ENCODE measurements at regions not wholly inside any gene's neighbourhood (a gene's known extent, or its start where the extent isn't known, plus 50 kb on each side); places are given as distances from the start of the nearest gene placed in this dataset.

GRCh38 chr21:36554411-36555157 is 74.7 kb upstream of the CLDN14 start:
- intact Hi-C loops (cut with micrococcal nuclease), result no loop called here

- intact Hi-C loops (cut with micrococcal nuclease), result no loop called here
Observed at GRCh38 chr21:36555199-36555800, 75.4 kb upstream of the CLDN14 start.

DNA sequence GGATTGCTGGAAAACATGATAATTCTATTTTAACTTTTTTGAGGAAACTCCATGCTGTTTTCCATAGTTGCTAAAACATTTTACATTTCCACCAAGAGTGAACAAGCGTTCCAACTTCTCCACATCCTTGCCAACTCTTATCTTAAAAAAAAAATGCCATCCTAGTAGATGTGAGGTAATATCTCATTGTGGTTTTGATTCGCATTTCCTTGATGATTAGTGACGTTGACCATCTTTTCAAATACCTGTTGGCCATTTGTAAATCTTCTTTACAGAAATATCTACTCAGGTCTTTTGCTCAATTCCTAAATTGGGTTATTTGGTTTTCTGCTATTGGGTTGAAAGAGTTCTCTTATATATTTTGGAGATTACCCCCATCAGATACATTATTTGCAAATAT is 77.4 kb upstream of the CLDN14 start:
- intact Hi-C loops (cut with micrococcal nuclease), result no loop called here

- intact Hi-C loops (cut with micrococcal nuclease), result no loop called here
Observed at GRCh38 chr21:36560933-36561575, 81.1 kb upstream of the CLDN14 start.

- intact Hi-C loops (cut with micrococcal nuclease), result no loop called here
Observed at GRCh38 chr21:36563341-36563926, 83.5 kb upstream of the CLDN14 start.

DNA sequence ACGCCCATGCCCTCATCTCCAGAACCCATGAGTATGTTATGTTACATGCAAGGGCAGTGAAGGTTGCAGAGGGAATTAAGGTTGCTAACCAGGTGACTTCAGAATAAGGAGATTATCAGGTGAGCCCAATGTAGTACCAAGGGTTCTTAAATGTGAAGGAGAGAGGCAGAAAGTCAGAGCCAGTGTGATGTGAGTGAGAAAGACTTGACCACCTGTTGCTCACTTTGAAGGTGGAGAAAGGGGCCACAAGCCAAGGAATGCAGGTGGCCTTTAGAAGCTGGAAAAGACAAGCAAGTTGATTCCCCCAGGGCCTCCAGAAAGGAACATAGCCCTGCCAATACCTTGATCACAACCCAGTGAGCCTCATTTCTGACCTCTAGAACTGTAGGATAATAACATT is 84.7 kb upstream of the CLDN14 start:
- intact Hi-C loops (cut with micrococcal nuclease), result no loop called here

GRCh38 chr21:36565540-36565939 is 85.6 kb upstream of the CLDN14 start:
- intact Hi-C loops (cut with micrococcal nuclease), result no loop called here

- intact Hi-C loops (cut with micrococcal nuclease), result no loop called here
Observed at GRCh38 chr21:36566644-36567043, 86.7 kb upstream of the CLDN14 start.

GRCh38 chr21:36567216-36567885 is 87.4 kb upstream of the CLDN14 start:
- intact Hi-C loops (cut with micrococcal nuclease), result no loop called here

GRCh38 chr21:36569511-36569910 is 89.6 kb upstream of the CLDN14 start:
- intact Hi-C loops (cut with micrococcal nuclease), result no loop called here

DNA sequence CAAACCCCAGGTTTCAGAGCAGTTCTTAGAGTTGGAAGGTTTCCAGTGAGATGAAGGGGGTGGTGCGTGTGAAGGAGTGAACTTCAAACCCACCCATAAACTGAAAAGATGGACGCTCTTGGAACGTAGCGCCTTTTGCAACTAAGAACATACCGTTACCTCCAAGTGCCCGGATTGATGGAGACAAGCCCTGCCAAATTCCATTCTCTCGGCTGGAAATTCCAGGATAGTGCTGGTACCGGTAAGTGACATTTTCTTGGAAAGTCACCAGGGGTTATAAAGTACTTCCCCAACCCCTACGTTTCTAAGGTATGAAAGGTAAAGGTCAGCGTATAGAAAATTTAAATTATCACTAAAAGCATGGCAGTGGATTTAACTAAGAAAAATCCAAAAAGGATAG is 91.6 kb upstream of the CLDN14 start:
- intact Hi-C loops (cut with micrococcal nuclease), result no loop called here

- intact Hi-C loops (cut with micrococcal nuclease), result no loop called here
Observed at GRCh38 chr21:36572039-36572438, 92.1 kb upstream of the CLDN14 start.

- intact Hi-C loops (cut with micrococcal nuclease), result no loop called here
Observed at GRCh38 chr21:36575306-36575705, 95.4 kb upstream of the CLDN14 start.

DNA sequence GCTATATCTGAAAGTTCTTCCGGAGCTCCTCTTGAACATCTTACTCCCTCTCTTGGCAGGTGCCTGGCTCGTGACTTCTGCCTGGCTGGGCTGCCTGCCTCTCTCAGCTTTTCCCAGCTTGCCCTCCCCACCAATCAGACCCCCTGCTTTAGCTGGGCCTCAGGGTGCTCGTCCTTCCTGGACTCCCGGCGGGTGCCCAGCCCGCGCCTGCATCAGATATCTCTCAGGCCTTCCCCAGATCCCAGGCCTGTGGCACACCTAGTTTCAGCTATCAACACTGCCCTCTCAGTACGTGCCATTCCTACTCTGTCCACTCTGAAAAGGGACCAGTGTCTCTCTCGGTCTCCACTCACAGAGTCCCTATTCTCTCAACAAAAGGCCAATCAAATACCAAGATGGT is 96.5 kb upstream of the CLDN14 start:
- intact Hi-C loops (cut with micrococcal nuclease), result no loop called here

GRCh38 chr21:36579898-36580297 is 100.0 kb upstream of the CLDN14 start:
- intact Hi-C loops (cut with micrococcal nuclease), result no loop called here

- intact Hi-C loops (cut with micrococcal nuclease), result no loop called here
Observed at GRCh38 chr21:36582271-36582670, 102.3 kb upstream of the CLDN14 start.

GRCh38 chr21:36583591-36583990 is 103.7 kb upstream of the CLDN14 start:
- intact Hi-C loops (cut with micrococcal nuclease), result no loop called here

DNA sequence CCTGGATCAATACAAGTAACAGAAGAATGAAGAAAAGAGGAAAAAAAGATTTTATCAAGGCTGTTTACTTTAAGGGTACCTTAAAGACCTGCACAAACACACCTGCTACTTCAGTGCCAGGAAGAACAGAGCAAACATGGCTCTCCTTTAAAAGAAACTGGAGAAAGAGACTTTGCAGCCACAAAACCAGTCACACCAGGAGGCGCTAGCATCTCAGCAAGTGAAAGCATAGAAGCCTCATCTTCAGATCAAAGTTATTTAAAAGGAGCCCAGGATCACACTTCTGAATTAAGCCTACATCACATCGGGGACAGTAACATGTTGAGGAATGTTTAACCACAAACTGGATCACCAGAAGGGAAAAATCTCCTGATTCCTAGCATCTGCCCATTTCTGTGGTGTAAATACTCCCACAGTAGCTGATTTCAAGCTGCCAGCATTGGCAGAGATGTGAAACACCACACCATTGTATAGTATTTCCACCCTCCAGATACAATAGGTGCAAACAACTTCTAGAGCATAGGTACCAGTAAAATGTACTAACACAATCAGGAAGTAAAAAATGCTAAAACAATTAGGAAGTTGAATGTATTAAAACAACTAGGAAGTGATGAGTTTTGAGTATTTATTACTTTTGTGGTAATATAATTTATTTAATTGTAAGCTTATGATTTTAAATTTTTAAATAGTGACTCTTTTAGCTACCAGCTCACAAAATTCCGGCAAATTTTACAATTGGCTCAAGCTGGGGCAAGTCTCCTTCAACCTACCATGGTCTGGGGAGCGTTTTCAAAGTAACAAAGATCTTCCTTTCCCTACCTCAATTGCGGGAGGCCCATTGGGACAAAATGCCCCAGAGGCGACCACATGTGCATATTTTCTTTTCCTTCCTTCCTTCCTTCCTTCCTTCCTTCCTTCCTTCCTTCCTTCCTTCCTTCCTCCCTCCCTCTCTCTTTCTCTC is 105.3 kb upstream of the CLDN14 start:
- intact Hi-C loops (cut with micrococcal nuclease), result loop anchor here (1.0 kb wide), 1 partner anchor 342 kb away; no protein-coding TSS in a partner anchor

DNA sequence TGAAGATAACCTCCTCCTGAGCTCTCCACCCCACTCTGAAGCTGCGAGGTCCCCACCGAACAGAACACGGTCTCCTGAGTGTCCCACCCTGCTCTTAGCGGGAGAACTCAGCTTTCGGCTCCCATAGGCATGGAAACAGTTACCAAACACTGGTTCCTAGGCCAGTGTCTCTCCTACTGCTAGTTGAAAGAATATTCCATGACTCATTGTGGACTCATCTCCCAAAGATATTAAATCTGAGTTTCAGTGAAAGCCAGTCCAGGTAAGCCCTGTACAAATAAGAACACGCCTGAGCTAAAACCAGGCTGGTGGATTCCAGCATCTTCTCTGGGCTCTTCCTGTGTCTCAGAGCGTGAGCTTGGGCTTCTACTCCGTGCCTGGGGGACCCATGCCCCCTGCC is 107.5 kb upstream of the CLDN14 start:
- intact Hi-C loops (cut with micrococcal nuclease), result no loop called here

DNA sequence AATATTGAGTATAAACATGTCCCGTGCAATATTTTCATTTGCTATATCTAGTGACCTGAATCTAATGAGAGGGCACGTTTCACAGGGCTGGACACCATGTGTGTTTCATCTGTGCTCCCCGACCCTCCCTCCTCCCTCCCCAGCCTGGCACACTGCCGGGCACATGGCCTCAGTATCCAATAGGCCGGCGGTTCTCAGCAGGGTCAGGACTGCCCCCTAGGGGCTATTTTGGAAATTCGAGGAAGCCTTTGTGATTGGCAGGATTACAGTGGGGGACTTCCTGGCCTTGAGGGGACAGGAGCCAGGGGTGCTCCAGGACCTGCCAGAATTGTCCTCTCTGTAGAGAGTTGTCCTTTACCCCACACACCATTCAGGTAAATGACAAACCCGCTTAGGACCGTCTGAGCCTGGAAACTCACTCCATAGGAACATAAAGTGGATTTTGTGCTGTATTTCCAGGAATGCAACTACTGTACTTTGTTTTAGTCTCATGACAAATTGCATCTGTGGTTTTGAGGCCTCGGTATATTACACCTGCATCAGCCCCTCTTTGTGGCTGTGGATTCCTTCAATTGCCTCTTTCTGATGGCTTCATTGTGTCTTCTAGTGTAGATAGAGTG is 109.5 kb upstream of the SIM2 start:
- intact Hi-C loops (cut with micrococcal nuclease), result loop anchor here (1.0 to 2.0 kb wide), 2 partner anchors 85 to 169 kb away; no protein-coding TSS in a partner anchor
